Renal cortex interstitium (tissue), 11 donors: ENCODE measurements at regions not wholly inside any gene's neighbourhood (a gene's known extent, or its start where the extent isn't known, plus 50 kb on each side); places are given as distances from the start of the nearest gene placed in this dataset.

Source experiments
- DNase-seq, 11 donors: peaks; one replicate each; pipeline ENCODE4 v3.0.0-alpha.2; 2013; ENCODE audit warnings: low read depth in 9 of 11, low spot score in 4 of 11; ENCODE audit errors: extremely low read depth in 1 of 11

DNA sequence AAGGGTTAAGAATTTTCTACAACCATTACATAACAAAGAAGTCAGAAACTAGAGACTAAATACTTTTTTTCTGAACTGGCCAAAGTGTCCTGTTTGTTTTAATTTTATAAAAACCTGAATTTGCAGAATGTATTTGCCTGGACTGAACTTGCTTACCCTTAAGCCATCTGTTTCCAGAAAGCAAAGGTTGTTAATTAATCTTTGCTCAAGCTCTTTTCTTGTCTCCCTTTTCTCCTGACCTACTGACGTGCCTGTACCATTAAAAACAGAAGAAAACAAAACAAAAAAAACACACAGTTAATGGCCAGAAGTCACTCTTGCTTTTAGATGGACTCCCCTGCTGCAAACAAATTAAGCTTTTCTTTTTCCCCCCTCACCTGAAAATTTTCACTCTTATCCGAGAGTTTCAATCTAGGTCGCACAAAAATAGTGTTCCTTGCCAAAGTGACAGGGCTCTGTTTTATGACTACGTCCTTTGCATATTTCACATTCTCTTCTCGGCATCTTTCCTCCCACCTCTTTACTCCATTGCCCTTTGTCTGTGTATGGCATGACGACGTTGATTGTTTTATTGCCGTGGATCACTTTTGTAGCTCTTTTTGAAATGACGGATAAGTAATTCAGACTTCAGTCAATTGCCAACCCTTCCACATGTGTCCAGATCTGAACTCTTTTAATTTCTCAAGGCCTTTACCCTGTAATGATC lies 333.8 kb upstream of the GRIN3A start:
- DNase-seq: peak in 7 of 11 donors; percentile 4 to 29 (median 8)

DNA sequence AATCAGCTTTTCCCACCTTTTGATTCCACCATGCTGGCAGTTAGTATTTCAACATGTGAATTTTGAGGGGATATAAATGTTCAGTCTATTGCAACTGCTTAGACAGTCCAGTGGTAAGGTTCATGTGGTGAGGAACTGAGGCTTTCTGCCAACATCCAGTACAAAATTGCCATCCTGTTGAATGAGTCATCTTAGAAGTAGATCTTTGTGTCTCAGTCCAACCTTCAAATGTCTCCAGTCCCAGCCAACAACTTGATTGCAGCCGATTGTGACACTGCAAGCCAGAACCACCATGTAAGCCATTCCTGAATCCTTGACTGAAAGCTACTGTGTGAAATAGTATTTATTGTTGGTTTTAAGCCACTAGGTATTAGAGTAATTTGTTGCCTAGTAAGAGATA lies 331.5 kb upstream of the GRIN3A start:
- no peak for DNase-seq

GRCh38 chr9:102054811-102055210 lies 316.4 kb upstream of the GRIN3A start:
- no peak for DNase-seq

- DNase-seq: no peak
Observed at GRCh38 chr9:102049586-102050246, 311.3 kb upstream of the GRIN3A start.

- DNase-seq: no peak
Observed at GRCh38 chr9:102047549-102047948, 309.1 kb upstream of the GRIN3A start.

DNA sequence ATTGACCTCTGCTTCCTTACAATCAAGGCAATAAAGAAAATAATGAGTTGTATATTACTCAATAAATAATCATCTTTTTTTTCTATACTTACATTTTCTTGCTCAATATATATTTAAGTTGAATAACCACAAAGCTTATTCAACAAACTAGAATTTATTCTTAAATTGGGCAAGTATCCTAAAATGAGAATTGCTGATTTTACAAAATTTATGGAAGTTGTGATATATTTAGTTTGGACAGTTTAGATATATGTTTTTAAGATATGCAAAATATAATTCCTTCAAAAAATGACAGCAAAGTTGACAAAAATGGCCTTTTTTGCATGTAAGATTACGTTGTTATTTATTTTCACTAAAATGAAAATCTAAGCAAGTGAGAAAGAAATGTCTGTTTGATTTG lies 305.7 kb upstream of the GRIN3A start:
- DNase-seq: no peak

DNA sequence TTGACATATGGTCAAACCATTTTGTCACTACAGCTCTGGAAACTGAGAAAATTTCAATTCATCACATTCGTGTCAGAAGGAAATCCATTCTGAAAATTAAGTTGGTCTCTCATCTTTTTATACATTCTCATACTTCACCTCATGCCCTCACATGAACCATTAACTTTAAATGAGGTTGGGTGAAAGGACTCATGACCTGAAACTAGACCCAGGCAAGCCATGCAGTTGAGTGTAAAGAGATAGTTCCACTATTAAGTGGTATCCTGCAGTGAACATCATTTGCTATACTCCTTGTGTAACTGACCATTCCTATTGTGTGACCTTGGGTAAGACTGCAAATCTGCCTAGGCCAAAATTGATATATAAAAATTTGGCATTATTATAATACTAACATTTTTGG lies 299.6 kb upstream of the GRIN3A start:
- DNase-seq: no peak

GRCh38 chr9:102035929-102036328 lies 297.5 kb upstream of the GRIN3A start:
- DNase-seq: no peak

DNA sequence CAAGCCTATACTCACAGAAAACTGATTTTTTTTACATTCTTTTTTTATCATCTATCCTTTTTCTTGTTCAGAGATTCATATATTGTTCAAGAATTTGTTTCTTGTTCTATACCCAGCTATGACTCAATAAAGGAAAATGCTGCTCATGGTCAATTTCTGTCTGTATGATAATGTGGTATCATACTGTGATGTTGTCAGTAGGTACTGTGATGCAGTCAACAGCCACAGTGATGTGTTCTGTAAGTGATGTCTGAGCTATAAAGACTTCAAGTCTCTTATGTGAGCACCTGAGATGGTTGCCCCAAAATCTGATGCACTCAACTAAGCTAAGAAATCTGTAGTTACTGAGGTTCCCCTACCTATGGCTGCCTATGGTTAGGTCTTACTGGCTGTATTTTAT lies 294.2 kb upstream of the GRIN3A start:
- no peak for DNase-seq

DNA sequence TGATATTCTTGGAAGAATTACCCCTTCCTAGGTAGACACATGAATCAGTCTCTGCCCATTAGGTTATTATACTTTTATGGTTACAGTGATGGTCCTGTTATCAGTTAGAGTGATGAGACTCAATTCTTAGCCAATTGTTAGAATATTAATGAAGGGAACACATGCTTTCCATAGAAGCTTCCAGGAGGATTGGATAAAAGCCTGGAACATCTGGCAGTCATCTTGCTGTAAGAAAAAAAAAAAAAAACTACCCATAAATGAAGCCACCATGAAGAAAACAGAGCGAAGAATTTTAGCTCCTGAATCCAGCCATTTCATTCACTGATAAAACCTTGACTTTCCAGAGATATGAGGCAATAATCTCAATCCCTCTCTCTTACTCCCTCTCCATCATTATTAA lies 262.5 kb upstream of the GRIN3A start:
- no peak for DNase-seq

- peak in 1 of 11 donors; percentile 8 for DNase-seq
Observed at GRCh38 chr9:101999441-101999840, 261.0 kb upstream of the GRIN3A start.

GRCh38 chr9:101995231-101995630 lies 256.8 kb upstream of the GRIN3A start:
- DNase-seq: no peak

- DNase-seq: no peak
Observed at GRCh38 chr9:101993771-101994170, 255.3 kb upstream of the GRIN3A start.

DNA sequence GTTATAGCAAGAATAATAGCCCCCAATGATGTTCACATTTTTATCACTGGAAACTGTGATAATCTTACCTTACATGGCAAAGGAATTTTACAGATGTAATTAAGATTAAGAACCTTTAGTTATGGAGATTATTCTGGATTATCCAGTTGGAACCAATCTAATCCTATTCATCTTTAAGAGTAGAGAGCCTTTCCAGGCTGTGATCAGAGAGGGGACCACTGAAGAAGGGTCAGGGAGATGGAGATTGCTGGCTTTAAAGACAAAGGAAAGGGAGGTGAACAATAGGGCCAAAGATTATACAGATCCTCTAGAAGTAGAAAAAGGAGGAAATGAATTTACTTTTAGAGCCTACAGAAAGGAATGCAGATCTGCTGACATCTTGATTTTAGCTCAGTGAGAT lies 253.5 kb upstream of the GRIN3A start:
- no peak for DNase-seq

DNA sequence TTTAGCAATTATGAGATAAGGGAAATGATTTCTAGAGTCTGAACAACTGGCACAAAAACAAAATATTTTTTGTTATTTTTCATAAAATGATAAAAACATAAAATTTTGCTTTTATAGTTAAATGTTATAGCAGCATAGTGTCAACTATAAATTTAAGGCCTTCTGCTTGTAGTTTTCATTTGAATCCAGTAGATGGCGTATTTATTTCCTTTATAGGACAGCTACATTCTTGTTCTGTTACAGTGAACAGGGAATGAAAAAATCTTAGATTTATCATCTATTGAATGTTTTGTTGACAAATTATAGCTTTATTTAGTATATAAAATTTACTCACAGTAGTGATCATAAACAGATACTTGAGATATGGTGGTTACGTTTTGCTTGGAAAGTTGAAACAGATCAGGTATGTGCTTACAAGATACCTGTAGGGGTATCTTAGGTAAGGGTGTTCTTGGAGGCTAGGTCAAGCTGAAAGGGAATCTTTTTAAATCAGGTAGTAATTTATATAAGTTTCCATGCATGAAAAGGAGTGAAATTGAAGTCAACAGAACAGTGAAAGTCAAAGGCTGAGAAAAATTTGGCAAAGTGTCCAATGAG lies 239.3 kb upstream of the GRIN3A start:
- peak in 6 of 11 donors; percentile 3 to 39 (median 10) for DNase-seq

GRCh38 chr9:101970609-101971008 lies 232.2 kb upstream of the GRIN3A start:
- DNase-seq: no peak

GRCh38 chr9:101968392-101968791 lies 229.9 kb upstream of the GRIN3A start:
- no peak for DNase-seq

DNA sequence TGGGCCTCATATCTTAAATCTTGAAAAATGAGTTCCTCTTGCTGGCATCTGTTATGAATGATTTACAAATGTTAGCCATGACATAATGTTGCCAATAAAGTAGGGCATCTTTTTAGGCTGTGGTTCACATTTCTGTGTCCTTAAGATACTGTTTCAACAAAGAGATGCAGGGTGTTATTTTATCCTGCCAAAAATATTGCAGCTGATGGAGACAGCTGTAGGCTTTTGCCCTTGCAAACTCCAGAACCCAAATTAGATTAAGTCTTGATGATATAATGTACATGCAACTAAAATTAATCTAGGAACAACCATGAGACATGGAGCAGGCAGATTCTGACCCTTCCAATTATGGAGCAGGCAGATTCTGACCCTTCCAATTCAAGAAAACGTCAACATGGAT lies 228.2 kb upstream of the GRIN3A start:
- no peak for DNase-seq

GRCh38 chr9:101957705-101958104 lies 219.3 kb upstream of the GRIN3A start:
- no peak for DNase-seq

- no peak for DNase-seq
Observed at GRCh38 chr9:101951598-101951997, 213.2 kb upstream of the GRIN3A start.

DNA sequence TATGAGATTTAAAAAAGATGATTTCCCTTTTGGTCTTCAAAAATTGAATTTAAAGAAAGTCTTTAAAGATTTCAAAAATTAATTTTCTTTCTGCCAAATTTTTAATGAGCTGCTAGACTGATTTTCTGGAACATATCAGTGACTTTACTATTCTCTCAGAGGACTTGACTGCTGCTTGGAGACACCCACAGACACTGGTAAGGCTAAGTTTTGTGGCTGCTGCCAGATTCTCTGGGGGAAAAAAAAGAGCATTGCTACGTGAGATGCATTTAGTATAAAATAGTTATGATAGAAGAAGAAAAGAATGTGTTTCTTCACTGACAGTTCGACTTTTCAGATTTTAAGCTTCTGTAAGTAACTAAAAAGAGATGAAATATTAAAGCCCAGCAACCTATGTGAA lies 193.3 kb upstream of the GRIN3A start:
- no peak for DNase-seq
